CD1c-positive myeloid dendritic cell (primary cell): ENCODE measurements at regions not wholly inside any gene's neighbourhood (a gene's known extent, or its start where the extent isn't known, plus 50 kb on each side); places are given as distances from the start of the nearest gene placed in this dataset.
"Not testable (repeated sequence)": the region's sequence is repeated elsewhere in the genome, so short reads cannot be mapped to it uniquely, and the experiment has no call there.

Experiments used
- DNase-seq: peaks from one replicate; pipeline ENCODE4 v3.0.0-alpha.2; 2016; ENCODE audit errors: extremely low spot score

DNA sequence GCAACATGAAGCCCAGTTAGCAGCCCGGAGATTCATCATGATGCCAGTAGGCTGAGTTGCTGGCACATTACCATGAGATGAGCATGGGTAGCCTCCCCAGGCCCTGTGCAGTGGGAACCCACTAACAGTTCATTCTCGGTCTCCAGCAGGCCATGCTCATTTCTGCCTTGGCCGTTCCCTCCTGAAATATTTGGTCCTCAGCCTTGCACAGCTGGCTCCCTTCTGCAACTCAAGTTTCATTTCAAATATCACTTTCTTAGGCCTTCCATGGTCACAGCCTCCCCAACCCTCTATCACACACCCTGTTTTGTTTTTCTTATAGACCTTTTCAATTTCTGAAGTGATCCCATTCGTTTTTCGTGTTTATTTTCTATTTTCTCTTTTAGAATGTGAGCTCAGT, 125.4 kb upstream of the VLDLR start:
- DNase-seq: no peak

DNA sequence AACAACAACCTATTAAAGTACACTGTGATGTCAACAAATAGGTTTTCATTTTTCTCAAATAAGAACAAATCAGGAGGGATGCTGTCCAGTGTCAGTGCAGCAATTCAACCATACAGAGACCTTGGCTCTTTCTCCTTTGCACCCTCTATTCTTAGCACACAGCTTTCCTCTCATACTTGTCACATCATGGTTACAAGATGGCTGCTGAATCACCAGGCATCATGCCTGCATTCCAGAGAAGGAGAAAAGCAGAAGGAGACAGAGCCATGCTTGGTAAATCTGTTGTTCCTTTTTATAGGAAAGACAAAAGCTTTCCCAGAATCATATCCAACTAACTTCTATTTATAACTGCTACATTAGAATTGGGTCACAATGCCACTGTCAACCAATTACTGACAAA, 124.7 kb upstream of the VLDLR start:
- no peak for DNase-seq

DNA sequence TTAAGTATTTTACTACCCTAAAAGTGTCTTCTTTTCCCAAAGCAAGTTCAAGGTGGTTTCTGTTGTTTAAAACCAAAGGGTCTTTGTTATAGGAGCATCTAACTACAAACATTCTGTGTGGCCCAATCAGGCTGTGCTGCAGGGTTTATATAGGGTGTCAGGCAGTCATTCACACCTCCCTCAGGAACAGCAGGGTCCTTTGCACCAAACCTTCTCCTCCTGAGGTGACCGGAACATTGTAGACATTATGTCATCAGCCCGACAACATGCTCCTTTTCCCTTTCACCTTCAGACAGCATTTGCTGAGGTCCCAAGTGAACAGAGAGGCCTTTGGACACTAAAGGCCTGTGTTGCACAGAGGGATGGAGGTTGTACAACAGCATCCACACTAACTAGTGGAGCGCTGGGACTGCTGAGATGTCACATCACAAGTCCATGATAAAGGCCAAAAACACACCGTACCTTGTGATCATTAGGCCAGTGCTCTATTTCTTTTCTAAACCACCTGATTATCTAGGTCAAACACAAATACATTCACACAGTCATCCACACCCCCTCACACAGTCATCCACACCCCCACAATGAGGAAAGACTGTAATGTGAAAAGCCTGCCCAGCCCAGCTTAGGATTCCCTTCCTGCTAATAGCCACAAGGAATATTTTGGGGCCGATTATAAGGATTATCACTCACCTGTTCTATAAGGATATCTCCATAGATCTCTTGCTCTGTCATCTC, 123.8 kb upstream of the VLDLR start:
- no peak for DNase-seq

DNA sequence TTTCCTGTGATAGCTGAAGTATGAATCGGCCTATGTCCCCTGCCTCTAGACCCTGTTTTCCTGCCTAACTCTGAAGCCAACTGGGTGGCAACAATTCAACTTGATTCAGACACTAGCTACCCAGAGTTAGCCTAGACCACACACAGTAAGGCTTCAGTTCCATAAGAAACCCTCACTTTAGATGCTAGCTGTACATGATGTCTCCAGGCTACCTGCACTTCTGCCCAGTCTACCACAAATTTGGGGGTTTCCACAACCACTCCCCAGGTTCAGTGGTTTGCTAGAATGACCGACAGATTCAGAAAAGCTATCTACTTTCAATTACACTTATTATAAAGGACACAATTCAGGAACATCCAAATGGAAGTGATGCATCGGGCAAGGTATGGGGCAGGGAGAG, 119.4 kb upstream of the VLDLR start:
- no peak for DNase-seq

DNA sequence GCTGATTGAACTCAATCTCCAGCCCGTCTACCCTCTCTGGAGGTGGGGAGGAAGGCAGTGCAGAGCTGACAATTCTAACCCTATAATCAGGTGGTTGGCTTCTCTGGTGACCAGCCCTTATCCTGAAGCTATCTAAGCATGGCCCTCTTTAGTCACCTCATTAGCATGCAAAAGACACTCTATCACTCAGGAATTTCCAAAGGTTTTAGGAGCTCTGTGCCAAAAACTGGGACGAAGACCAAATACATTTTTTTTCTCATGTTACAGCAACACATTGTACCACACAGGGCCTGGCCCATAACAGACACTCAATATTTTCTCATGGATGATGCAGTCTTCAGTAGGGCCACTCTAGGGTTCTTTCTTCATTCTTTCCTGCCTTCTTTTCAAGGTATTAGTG, 118.8 kb upstream of the VLDLR start:
- DNase-seq: no peak

DNA sequence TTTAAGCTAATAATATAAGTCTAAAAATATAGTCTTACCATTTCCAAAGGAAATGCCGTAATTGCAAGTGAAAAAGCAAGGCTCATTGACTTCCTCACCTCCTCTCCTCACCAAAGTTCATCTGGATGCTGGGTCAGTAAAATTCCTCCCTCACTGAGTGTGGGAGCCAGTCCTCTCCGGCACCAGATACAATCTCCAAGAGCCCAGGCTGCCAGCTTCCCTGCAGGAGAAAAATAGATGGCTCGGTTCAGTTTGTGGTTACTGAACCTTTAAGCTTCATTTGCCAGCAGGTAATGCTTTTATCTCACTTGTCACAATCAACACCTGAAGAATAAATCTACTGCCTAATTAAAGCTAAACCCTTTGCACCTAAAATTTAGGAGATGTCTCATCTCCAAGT, 115.3 kb upstream of the VLDLR start:
- no peak for DNase-seq

DNA sequence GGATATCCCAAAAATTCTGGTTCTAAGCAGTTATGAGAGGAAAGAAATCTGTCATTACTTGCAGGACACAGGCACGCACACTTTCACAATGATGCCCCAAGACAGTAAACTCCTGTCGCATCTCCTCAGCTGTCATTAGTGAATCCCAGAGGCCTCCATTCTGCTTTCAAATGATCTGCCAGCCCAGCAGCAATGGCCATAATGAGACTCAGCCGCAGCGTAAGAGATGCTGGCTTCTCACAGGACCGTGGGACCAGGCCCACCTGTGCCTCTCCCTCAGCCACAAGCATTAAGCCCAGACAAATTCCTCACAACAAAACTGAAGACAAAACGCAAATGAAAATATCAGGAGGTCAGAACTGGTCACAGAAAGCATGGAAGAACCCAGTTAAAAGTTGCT, 98.0 kb upstream of the VLDLR start:
- DNase-seq: no peak

DNA sequence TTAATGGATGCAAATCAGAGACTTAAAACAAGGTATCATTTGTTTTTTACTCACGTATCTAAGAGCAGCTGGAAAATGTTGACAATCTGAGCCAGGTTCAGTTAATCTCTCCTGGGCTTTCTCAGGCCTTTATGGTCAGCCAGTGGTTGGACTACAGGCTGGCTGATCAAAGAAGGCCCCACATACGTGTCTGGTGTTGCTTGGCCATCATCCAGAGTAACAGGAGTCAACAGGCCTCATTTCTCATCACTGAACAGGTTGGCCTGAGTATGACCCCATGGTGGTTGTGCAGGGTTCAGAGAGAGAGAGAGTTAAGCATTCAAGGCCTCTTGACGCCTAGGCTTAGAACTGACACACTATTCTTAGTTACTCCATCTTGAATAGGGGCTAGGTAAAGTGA, 97.0 kb upstream of the VLDLR start:
- no peak for DNase-seq

DNA sequence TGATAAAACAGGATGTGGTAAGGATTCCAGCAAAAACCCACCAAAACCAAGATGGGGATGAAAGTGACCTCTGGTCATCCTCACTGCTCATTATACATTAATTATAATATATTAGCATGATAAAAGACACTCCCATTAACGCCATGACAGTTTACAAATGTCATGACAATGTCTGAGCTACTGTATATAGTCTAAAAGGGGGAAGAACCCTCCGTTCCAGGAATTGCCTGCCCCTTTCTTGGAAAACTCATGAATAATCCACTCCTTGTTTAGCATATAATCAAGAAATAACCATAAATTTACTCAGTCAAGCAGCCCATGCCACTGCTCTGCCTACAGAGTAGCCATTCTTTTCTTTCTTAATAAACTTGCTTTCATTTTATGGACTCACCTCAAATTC, 96.4 kb upstream of the VLDLR start:
- DNase-seq: no peak

DNA sequence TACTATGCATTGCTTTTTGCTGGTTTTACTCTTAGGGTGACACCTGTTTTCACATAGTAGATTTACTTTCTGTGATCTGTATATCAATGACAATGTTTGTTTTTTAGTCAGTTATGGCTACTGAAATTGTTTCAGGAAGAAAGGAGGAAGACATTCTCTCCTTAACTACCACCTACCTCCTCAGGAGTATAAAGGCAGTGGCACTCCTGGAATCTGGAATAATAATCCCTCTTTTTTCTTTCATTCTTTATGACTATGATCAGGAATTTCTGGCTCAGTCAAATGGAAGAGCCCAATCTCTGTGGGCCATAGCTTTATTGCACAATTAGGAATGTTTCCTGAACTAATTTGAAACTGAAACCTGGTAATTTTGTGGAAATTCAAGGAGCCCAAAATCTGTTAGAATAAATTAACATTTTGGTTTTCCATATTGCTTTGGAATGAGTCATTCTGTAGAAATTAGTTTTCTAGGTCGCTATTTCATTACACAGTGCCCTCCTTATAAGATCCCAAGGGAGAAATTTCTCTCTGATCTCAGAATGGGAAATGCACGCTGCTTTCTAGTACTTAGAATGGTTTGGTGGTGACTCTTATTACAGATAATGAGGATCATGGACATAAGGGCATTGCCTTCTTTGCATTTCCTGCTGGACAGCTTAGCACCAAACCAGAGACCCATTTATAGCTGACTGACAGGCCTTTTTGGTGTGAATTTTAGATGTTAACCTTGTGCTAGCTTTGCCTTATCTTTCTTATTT, 95.3 kb upstream of the VLDLR start:
- DNase-seq: no peak

DNA sequence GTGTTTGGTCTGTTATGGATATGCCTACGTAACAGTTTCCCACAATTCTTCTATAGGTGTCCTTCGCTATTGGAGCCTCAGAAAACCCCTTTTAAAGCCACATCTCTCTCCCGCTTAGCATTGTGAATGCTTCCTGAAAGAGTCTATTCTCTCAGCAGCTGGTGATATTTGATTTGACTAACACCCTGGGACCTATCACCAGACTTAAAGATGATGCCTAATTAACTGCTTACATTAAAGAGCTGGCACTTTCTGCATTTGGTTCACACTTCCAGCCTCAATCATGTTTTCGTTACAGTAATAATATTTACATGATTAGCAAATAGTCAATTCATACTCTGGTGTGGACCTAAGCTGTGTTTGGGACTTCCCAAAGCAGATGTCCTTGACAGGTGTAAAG, 90.1 kb upstream of the VLDLR start:
- DNase-seq: no peak

DNA sequence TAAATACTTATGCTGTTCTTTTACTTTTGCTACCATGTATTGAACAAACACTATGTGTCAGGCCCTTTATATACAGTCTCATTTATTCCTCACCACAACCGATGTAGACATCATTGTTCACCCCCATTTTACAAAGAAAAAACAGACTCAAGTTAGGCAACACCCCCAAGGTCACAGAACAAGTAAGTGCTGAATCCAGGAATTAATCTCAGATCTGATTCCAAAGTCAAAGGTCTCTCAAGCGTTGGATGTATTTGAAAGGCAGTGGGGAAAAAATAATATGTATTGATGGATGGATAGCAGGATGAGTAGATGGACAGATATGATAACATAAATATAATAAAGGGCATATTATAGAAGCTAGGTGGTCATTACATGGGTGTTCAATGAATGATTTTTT, 85.1 kb upstream of the VLDLR start:
- DNase-seq: no peak

DNA sequence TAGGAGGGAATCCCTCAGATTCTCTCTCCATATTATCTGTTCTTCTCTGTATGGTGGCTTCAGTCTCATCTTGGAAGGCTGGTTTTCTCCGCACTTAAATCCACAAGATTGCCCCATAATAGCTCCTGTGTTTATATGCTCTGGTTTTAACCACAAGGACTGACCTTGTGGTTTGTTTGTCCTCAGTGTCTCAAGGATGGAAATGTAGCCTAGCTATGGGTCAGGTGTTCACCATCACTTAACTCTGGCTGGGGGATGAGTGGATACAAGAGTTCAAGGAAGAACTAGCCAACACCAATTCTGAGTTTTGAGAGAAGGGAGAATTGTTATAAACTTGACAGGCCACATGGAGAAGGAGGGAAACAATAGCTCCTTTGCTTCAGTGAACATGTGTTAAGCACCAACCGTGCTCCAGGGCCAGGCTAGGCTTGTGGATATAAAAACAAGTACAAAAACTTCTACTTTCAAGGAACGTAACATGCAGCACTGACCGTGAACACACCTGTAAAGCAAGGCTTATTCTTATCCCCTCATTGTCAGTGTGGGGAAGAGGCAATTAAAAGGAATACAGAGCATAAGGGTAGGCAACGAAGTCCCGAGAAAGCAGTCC, 75.6 kb upstream of the VLDLR start:
- DNase-seq: no peak

DNA sequence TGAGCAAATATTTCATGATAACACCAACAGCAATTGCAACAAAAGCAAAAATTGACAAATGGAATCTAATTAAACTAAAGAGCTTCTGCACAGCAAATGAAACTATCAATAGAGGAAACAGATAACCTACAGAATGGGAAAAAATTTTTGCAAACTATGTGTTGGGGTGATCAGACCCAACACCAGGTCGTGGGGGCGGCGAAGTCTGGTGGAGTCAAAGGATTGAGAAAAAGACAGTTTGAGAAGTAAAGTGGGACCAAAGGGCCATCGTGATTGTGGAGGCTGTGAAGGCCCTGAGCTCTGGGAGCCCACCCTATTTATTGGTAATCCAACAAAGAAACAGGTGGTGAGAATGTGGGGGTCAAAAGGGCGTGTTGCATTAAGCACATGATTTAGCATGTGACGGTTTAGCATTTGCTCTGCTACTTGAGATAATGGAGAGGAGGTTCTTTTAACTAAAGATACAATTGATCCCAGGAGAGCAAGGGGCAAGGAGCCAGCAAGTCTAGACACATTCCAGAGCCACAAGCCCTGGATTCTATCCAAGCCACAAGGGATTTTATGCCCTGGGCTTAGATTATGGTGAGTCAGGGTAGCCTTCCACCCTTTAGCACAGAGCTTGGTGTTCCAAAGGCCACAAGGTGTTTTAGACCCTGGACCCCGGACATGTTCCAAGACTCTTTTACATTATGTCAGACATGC, 65.5 kb upstream of the VLDLR start:
- DNase-seq: not testable (repeated sequence)

DNA sequence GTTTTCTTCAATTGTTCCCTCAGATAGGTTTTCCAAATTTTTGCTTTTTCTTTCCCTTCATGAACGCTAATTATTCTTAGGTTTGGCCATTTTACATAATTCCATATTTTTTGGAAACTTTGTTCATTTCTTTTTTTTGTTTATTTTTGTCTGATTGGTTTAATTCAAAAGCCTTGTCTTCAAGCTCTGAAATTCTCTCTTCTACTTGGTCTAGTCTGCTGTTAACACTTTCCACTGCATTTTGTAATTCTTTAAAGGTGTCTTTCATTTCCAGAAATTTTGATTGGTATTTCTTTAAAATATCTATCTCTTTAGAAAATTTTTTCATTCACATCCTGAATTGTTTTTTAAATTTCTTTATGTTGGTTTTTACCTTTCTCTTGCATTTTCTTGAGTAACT, 63.9 kb upstream of the VLDLR start:
- DNase-seq: no peak

DNA sequence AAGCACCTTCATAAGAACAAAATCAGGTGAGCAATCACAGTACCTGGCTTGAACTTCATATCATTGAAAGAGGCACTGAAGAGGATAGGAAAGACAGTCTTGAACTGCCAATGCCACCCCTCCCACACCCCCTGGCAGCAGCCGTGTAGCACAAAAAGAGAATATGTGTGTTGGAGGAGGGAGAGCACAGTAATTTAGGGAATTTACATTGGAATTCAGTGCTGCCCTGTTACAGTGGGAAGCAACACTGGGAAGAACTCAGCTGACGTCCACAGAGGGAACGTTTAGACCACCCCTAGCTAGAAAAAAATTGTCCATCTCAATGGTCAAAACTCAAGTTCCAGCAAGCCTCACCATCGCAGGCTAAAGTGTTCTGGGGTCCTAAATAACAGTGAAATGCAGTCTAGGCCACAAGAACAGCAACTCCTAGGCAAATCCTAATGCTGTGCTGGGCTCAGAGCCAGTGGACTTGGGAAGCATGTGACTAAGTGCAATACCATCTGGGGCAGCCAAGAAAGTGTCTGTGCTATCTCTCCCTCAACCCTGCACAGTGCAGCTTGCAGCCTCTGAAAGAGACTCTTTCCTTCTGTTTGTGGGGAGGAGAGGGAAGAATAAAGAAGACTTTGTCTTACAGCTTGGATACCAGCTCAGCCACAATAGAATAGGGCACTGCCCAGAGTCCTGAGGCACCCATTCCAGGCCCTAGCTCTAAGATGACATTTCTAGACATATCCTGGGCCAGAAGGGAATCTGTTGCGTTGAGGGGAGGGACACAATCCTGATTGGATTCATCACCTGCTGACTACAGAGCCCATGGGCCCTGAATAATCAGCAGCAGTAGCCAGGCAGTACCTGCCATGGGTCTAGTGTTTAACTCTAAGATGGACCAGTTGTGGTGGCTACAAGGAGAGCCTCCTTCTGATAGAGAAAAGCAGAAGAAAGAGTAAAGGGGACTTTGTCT, 62.1 kb upstream of the VLDLR start:
- DNase-seq: no peak

DNA sequence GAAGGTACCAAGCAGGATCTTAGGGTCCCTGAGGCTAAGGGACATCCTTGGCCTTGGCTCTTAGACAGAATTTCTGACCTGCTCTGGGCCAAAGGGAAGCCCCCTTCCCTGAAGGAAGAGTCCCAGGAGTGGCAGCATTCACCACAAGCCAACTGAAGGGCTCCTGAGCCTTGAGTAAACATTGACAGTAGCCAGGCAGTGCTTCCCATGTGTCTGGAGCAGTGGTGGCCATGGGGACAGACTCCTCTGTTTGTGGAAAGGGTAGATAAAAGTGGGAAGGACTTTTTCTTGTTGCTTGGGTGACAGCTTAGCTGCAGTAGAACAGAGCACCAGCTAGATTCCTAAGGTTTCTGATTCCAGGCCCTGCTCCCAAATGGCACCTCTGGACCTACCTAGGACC, 61.4 kb upstream of the VLDLR start:
- no peak for DNase-seq

DNA sequence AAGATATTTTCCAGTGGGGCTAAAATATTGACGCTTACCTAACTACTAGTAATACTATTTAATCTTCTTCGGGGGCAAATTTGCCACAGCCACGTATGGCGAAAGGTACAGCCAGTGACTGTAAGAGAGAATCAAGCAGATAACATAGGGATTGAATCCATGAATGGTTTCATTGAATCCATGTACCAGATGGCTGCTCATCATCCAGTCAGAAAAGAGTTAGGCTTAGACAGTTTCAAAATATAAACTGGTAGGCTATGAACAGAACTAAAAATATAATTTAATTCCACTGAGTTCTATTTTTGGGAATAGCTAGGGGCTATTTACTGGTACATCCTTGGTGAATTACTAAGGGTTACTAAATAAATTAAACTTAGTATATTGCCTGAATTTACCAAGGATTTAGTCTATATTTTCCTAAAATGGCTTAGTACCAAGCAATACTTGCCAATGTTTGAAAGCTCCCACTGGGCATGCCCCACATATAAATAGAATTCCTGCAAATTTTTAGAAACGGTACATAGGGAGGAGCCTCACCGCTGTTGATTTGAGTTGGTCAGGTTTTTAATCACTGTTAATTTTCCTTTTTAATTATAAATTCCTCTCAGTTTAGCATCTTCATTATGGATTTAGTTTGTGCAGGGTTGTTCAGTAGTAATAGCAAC, 55.8 kb upstream of the VLDLR start:
- no peak for DNase-seq

DNA sequence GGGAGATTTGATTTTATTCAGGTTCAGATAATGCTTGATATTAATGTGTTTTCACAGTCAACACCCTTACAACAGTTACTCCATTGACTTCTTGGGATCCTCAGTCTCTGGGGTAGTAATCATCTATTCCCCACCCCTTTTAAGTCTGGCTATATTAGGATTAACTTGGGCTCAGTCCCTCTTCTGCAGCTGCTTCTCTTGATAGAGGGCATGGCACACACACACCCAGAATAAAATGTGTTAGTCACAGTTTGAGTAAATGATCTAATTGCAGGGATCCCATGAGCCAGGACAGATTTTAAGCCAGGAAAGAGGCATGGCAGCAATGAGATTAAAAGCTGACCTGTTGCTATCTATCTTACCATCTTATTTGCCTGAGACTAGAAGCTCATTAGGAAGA, 53.7 kb upstream of the VLDLR start:
- no peak for DNase-seq

DNA sequence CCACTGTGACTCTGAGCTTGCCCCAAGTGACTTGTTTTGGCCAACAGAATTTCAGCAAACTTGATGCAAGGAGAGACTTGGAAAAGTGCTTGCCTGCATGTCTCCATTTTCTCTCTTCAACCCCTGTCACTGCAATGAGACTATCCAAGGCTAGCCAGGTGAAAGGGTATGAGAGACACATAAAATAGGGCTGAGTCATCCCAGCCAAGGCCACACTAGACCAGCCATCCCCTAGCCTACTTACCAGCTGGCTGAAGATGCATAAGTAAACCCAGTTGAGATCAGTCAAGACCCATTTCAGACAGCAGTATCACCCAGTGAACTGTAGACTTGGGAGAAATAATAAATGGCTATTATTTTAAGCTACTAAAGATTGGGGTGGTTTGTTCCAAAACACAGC, 52.9 kb upstream of the VLDLR start:
- DNase-seq: no peak
